ENCODE measurements at regions not wholly inside any gene's neighbourhood (a gene's known extent, or its start where the extent isn't known, plus 50 kb on each side); places are given as distances from the start of the nearest gene placed in this dataset.

- DNase-seq, result no peak
Measured at GRCh38 chr19:29372461-29372860, 153.3 kb upstream of the VSTM2B start.

GRCh38 chr19:29372921-29373797, 152.6 kb upstream of the VSTM2B start:
- DNase-seq, result no peak

GRCh38 chr19:29375429-29376119, 150.2 kb upstream of the VSTM2B start:
- no peak for DNase-seq

- no peak for DNase-seq
Measured at GRCh38 chr19:29376855-29377354, 148.9 kb upstream of the VSTM2B start.

GRCh38 chr19:29378126-29378525, 147.7 kb upstream of the VSTM2B start:
- no peak for DNase-seq

- DNase-seq, result no peak
Measured at GRCh38 chr19:29378543-29379080, 147.2 kb upstream of the VSTM2B start.

- peak in 1 of 3 donors; percentile 51 for DNase-seq
Measured at GRCh38 chr19:29379257-29380021, 146.4 kb upstream of the VSTM2B start.

GRCh38 chr19:29380581-29380980, 145.2 kb upstream of the VSTM2B start:
- no peak for DNase-seq

GRCh38 chr19:29381353-29382203, 144.2 kb upstream of the VSTM2B start:
- DNase-seq, result no peak

- DNase-seq, result no peak
Measured at GRCh38 chr19:29383696-29384095, 142.1 kb upstream of the VSTM2B start.

- DNase-seq, result no peak
Measured at GRCh38 chr19:29384656-29385055, 141.1 kb upstream of the VSTM2B start.

GRCh38 chr19:29385191-29385795, 140.5 kb upstream of the VSTM2B start:
- DNase-seq, result no peak

GRCh38 chr19:29386970-29387369, 138.8 kb upstream of the VSTM2B start:
- DNase-seq, result no peak

- no peak for DNase-seq
Measured at GRCh38 chr19:29387586-29387985, 138.2 kb upstream of the VSTM2B start.

- no peak for DNase-seq
Measured at GRCh38 chr19:29389495-29389894, 136.3 kb upstream of the VSTM2B start.

GRCh38 chr19:29390742-29391141, 135.1 kb upstream of the VSTM2B start:
- no peak for DNase-seq

GRCh38 chr19:29393915-29394460, 131.8 kb upstream of the VSTM2B start:
- no peak for DNase-seq

- no peak for DNase-seq
Measured at GRCh38 chr19:29395111-29395733, 130.6 kb upstream of the VSTM2B start.

- no peak for DNase-seq
Measured at GRCh38 chr19:29395734-29396414, 129.9 kb upstream of the VSTM2B start.

Measured in muscle of back (tissue), 3 donors.